NB4 (cell line): ENCODE measurements at regions not wholly inside any gene's neighbourhood (a gene's known extent, or its start where the extent isn't known, plus 50 kb on each side); places are given as distances from the start of the nearest gene placed in this dataset.

Experiments
- DNase-seq: peaks from one replicate; pipeline ENCODE4 v3.0.0; 2010; ENCODE audit warnings: low read depth
- H3K4me3 ChIP-seq: one replicate; pipeline ENCODE4 v1.5.1; 2011; ENCODE audit warnings: mild to moderate bottlenecking, low read depth, low read length, moderate library complexity
- MYC ChIP-seq: IDR thresholded peaks from 2 replicates; pipeline ENCODE4 v1.6.1; 2011; ENCODE audit warnings: low read depth, low read length
- POLR2A ChIP-seq: IDR thresholded peaks from 2 replicates; pipeline ENCODE4 v1.6.1; 2011; ENCODE audit warnings: mild to moderate bottlenecking; ENCODE audit not compliant: insufficient read length; ENCODE audit errors: extremely low read depth
- TF ChIP-seq, protein P1 (sequence below): IDR thresholded peaks from 2 replicates; pipeline ENCODE4 v1.6.1; 2011; ENCODE audit warnings: low read depth, low read length
- TF ChIP-seq, protein P2 (sequence below): IDR thresholded peaks from one replicate; pipeline ENCODE4 v1.5.1; 2012; ENCODE audit warnings: low read depth, low read length

DNA sequence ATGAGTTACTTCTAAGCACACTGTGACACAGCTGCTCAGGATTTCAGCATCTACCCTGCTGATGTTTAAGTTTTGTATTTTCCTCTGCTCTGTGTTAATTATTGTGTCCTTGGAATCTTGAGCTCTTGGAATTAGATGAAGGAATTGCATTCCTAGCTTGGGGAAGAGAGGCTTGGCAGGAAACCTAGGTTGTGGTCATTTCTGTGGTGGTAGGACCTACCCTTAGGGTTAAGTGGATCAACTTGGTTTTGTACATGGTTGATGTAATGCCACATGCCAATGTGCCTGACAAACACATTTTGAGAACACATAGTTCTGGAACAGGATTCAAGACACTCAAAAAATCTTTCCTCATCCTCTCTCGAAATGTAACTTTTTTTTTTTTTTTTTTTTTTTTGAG lies 264.5 kb upstream of the MEX3C start:
- DNase-seq = no peak
- H3K4me3 ChIP-seq = no peak overlapping the region
- no peak for TF ChIP-seq MYC
- TF ChIP-seq, protein P1, sequence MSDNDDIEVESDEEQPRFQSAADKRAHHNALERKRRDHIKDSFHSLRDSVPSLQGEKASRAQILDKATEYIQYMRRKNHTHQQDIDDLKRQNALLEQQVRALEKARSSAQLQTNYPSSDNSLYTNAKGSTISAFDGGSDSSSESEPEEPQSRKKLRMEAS = no peak

DNA sequence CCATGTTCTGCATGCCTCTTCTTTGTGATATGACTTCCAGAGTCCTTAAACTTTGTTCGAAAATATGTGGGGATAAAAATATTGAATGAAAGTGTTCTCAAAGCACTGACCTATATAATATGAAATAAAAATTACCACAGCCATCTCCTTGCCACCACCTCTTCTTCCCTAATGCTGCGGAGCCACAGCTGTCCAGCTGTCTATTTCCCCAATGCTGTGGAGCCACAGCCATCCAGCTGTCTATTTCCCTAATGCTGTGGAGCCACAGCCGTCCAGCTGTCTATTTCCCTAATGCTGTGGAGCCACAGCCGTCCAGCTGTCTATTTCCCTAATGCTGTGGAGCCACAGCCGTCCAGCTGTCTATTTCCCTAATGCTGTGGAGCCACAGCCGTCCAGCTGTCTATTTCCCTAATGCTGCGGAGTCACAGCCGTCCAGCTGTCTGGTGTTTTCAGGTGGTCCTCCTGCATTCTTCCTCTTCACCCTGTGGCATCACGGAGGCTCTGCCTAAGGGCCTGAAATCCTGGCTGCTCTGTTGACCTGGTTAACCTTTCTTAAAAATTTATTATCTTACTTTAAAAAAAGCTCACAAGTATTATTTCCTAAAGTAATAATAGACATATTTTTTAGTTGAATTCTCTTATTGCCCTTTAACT lies 266.1 kb upstream of the MEX3C start:
- TF ChIP-seq, protein P1 = no peak
- no peak for TF ChIP-seq POLR2A
- no peak for TF ChIP-seq MYC
- TF ChIP-seq, protein P2, sequence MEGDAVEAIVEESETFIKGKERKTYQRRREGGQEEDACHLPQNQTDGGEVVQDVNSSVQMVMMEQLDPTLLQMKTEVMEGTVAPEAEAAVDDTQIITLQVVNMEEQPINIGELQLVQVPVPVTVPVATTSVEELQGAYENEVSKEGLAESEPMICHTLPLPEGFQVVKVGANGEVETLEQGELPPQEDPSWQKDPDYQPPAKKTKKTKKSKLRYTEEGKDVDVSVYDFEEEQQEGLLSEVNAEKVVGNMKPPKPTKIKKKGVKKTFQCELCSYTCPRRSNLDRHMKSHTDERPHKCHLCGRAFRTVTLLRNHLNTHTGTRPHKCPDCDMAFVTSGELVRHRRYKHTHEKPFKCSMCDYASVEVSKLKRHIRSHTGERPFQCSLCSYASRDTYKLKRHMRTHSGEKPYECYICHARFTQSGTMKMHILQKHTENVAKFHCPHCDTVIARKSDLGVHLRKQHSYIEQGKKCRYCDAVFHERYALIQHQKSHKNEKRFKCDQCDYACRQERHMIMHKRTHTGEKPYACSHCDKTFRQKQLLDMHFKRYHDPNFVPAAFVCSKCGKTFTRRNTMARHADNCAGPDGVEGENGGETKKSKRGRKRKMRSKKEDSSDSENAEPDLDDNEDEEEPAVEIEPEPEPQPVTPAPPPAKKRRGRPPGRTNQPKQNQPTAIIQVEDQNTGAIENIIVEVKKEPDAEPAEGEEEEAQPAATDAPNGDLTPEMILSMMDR = no peak
- no peak overlapping the region for H3K4me3 ChIP-seq
- DNase-seq = no peak

DNA sequence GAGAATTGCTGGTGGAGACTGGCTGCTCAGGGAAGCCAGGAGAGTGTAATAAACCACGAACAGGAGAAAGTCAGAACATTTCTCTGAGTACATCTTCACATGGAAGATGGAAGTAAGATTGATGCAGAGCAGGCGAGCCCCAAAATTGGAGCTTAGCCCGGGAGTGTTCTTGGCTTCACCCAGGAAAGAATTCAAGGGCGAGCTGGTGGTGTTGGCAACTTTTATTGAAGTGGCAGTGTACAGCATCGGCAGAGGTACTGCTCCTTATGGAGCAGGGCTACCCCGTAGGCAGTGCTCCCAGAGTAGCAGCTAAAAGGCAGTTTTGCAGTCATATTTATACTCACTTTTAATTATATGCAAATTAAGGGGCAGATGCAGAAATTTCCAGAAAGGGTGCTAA lies 281.4 kb upstream of the MEX3C start:
- TF ChIP-seq MYC = no peak
- TF ChIP-seq, protein P1 = no peak
- TF ChIP-seq POLR2A = no peak
- TF ChIP-seq, protein P2 = no peak
- DNase-seq = no peak
- no peak overlapping the region for H3K4me3 ChIP-seq

DNA sequence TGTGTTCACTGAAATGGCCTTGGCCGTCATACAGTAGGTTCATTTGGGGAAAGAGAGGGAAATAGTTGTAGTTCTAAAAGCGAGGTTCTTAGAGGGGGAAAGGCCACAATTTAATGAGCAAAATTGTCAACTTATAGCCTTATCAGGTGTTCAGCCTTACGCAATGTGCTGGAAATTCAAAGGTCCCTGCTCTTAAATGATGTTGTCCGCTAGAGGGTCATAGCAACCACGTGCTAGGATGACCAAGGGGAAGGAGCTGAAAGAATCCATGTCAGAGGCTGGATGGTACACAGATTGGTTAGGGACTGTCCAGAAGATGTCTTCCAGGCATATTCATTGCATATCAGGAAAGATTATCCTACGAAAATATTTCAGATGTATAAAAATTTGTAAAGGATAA lies 282.3 kb upstream of the MEX3C start:
- no peak overlapping the region for H3K4me3 ChIP-seq
- DNase-seq = no peak
- TF ChIP-seq, protein P2 = no peak
- no peak for TF ChIP-seq POLR2A
- no peak for TF ChIP-seq MYC
- TF ChIP-seq, protein P1 = no peak

DNA sequence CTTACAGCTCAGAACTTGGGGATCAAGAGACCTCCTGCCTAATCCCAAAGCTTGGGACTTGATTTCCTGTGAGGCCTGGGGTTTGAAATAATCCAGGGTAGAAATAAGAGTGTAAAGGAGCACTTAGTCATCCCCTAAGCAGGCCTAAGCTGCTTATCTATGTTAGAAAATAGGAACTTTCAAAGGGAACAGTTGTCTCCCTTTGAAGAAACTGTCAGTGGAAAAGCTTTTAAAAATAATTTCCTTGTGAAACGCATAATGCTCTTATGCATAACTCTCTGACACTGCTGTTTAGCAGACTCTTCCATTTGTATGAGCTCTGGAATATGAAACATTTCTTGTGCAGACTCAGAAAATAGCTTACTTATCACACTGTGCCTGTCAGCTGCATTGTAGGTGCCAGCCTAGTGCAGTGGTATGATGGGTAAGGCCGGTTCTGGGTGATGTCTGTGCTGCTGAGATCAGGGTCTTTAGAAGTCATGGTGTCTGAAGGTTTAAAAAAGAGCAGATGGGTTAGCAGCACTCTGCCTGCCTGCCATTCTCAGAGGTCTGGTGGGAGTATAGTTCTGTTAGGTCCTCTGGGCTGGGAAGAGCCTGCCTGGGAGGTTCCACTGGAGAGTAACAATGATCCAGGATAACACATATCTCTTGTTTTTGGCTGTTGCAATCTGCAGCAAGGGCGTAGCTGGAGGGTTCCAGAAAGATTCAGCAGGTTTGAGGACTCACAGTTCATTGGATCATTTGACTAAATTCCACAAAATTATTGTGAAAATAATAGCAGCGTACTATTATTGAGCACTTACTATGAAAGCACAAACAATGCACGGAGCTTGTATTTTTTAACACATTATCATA lies 283.2 kb upstream of the MEX3C start:
- no peak overlapping the region for H3K4me3 ChIP-seq
- no peak for DNase-seq
- TF ChIP-seq POLR2A (no peak), MYC (no peak)
- TF ChIP-seq, protein P1 = no peak
- TF ChIP-seq, protein P2 = no peak

DNA sequence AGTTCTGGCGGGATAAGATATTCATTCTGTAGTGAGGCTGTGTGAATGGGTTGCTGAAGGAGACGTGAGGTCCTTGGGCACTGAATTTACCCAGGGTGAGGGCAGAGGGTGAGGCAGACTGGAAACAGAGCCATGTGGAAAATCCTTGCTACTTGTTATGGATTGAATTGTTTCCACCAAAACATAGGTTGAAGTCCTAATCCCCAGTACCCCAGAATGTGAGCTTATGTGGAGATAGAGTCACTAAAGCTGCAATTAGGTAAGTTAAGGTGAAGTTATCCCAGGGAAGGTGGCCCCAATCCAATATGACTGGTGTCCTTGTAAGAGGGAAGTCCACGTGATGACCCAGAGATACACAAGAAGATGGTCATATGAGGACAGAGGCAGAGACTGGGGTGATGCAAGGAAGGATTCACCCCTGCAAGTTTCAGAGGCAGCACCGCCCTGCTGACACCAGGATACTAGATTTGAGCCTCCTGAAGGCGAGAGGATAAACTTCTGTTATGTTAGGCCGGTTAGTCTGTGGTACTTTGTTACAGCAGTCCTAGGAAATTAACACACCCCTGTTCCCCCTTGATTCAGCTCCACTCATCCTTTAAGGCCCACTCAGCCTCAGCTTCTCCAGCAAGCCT lies 289.4 kb upstream of the MEX3C start:
- no peak overlapping the region for H3K4me3 ChIP-seq
- DNase-seq = no peak
- no peak for TF ChIP-seq POLR2A
- TF ChIP-seq, protein P1 = no peak
- TF ChIP-seq, protein P2 = no peak
- no peak for TF ChIP-seq MYC
